IMR-90 (cell line): ENCODE measurements at regions not wholly inside any gene's neighbourhood (a gene's known extent, or its start where the extent isn't known, plus 50 kb on each side); places are given as distances from the start of the nearest gene placed in this dataset.
"Not testable (repeated sequence)": the region's sequence is repeated elsewhere in the genome, so short reads cannot be mapped to it uniquely, and the experiment has no call there.

ENCODE experiments used
- ATAC-seq: fragments of 200-7000 bp; cut with Tn5 transposase; 2 replicates; pipeline ENCODE4 v1.9.1; 2020; ENCODE audit warnings: low read depth, mild to moderate bottlenecking, moderate library complexity
- BruUV-seq: library from RNA; stranded (reverse); fragments of 400-500 nt; replicated peaks from 2 replicates; lab custom pipeline; 2021; lab: Mats Ljungman, UMichigan
- CTCF ChIA-PET: fragments of 300-600 bp; formaldehyde crosslinking; extraction: SDS; loops from one replicate; lab custom pipeline; 2021; ENCODE audit warnings: antibody characterized with exemption; lab: Yijun Ruan, JAX
- POLR2A ChIA-PET: fragments of 300-600 bp; sonication (Branson Sonifier 250); formaldehyde crosslinking; loops from one replicate; lab custom pipeline; 2022; ENCODE audit warnings: antibody characterized with exemption; ENCODE audit not compliant: unreplicated experiment; lab: Charles Lee
- DNase-seq: peaks from one replicate; pipeline ENCODE4 v3.0.0; 2013
- H2AFZ ChIP-seq: replicated peaks from 2 replicates; pipeline ENCODE3; 2013; ENCODE audit warnings: low read length, mild to moderate bottlenecking; ENCODE audit not compliant: poor library complexity
- H2AK5ac ChIP-seq: 2 replicates; pipeline ENCODE4 v1.6.1; 2013; ENCODE audit warnings: low read depth, low read length, inconsistent platforms
- H2AK9ac ChIP-seq: replicated peaks from 2 replicates; pipeline ENCODE3; 2013; ENCODE audit warnings: mild to moderate bottlenecking, low read depth, low read length, moderate library complexity; ENCODE audit not compliant: poor library complexity
- H2BK120ac ChIP-seq: 2 replicates; pipeline ENCODE4 v1.6.1; 2013; ENCODE audit warnings: low read depth, low read length, inconsistent platforms
- H2BK15ac ChIP-seq: 3 replicates; pipeline ENCODE4 v1.6.1; 2013; ENCODE audit warnings: low read depth, low read length, inconsistent platforms
- H2BK20ac ChIP-seq: 2 replicates; pipeline ENCODE4 v1.6.1; 2013; ENCODE audit warnings: low read depth, mild to moderate bottlenecking, inconsistent platforms, low read length, moderate library complexity
- H2BK5ac ChIP-seq: 2 replicates; pipeline ENCODE4 v1.6.1; 2013; ENCODE audit warnings: mild to moderate bottlenecking, low read depth, low read length, inconsistent platforms; ENCODE audit not compliant: poor library complexity, severe bottlenecking
- H3K14ac ChIP-seq: replicated peaks from 2 replicates; pipeline ENCODE4 v1.6.1; 2013; ENCODE audit warnings: low read depth, low read length, inconsistent platforms
- H3K18ac ChIP-seq: 2 replicates; pipeline ENCODE4 v1.6.1; 2013; ENCODE audit warnings: low read depth, low read length, control low read depth
- H3K23ac ChIP-seq: 2 replicates; pipeline ENCODE4 v1.6.1; 2013; ENCODE audit warnings: low read depth, low read length, inconsistent platforms
- H3K27ac ChIP-seq: 2 replicates; pipeline ENCODE4 v1.5.1; 2013; ENCODE audit warnings: mild to moderate bottlenecking, control low read depth, low read length; ENCODE audit not compliant: insufficient read depth
- H3K27me3 ChIP-seq: 2 replicates; pipeline ENCODE4 v1.6.1; 2013; ENCODE audit warnings: low read length; ENCODE audit not compliant: control insufficient read depth, insufficient read depth
- H3K36me3 ChIP-seq: 2 replicates; pipeline ENCODE4 v1.6.1; 2013; ENCODE audit warnings: low read length, mixed read lengths; ENCODE audit not compliant: control insufficient read depth, insufficient read depth
- H3K4ac ChIP-seq: 2 replicates; pipeline ENCODE4 v1.6.1; 2013; ENCODE audit warnings: low read depth, low read length, inconsistent platforms
- H3K4me1 ChIP-seq: 2 replicates; pipeline ENCODE4 v1.6.1; 2013; ENCODE audit warnings: low read length, mixed read lengths; ENCODE audit not compliant: control insufficient read depth, insufficient read depth
- H3K4me2 ChIP-seq: 2 replicates; pipeline ENCODE4 v1.6.1; 2013; ENCODE audit warnings: low read depth, mild to moderate bottlenecking, control low read depth, low read length, moderate library complexity
- H3K4me3 ChIP-seq: 2 replicates; pipeline ENCODE4 v1.5.1; 2013; ENCODE audit warnings: low read depth, mild to moderate bottlenecking, control low read depth, low read length, moderate library complexity; ENCODE audit not compliant: insufficient read depth
- H3K56ac ChIP-seq: 2 replicates; pipeline ENCODE4 v1.6.1; 2013; ENCODE audit warnings: low read length, inconsistent platforms; ENCODE audit not compliant: insufficient read depth; ENCODE audit errors: extremely low read depth
- H3K79me1 ChIP-seq, 2 experiments: 2 replicates each; pipeline ENCODE4 v1.6.1; 2013; ENCODE audit warnings: low read length in 2 of 2, inconsistent platforms in 1 of 2, low read depth in 1 of 2
- H3K9ac ChIP-seq: 2 replicates; pipeline ENCODE4 v1.6.1; 2013; ENCODE audit warnings: low read depth, low read length, control low read depth
- H3K9me1 ChIP-seq: 2 replicates; pipeline ENCODE4 v1.6.1; 2013; ENCODE audit warnings: low read length, inconsistent platforms; ENCODE audit not compliant: insufficient read depth
- H3K9me3 ChIP-seq: 2 replicates; pipeline ENCODE4 v1.6.1; 2013; ENCODE audit warnings: low read length; ENCODE audit not compliant: control insufficient read depth, insufficient read depth
- H4K20me1 ChIP-seq: 2 replicates; pipeline ENCODE4 v1.6.1; 2013; ENCODE audit warnings: low read length, inconsistent platforms; ENCODE audit not compliant: insufficient read depth
- H4K5ac ChIP-seq: 2 replicates; pipeline ENCODE4 v1.6.1; 2013; ENCODE audit warnings: mild to moderate bottlenecking, low read depth, low read length, control low read depth
- H4K8ac ChIP-seq, 2 experiments: 2 replicates each; pipeline ENCODE4 v1.6.1; 2013; ENCODE audit warnings: low read depth in 2 of 2, low read length in 2 of 2, control low read depth in 1 of 2, inconsistent platforms in 1 of 2
- H4K91ac ChIP-seq: 2 replicates; pipeline ENCODE4 v1.6.1; 2013; ENCODE audit warnings: low read depth, low read length, inconsistent platforms; ENCODE audit not compliant: insufficient read depth
- WGBS, 2 experiments: methylation state at CpG; one replicate each; pipeline versions ENCODE4 v1.1.5 to v1.1.7; 2013; ENCODE audit warnings: missing lambda C conversion rate in 2 of 2; ENCODE audit not compliant: insufficient read length in 1 of 2; ENCODE audit errors: extremely low coverage in 2 of 2; 5-methylcytosine and 5-hydroxymethylcytosine counted together
- dilution Hi-C: fragments of 300-500 bp; cut with HindIII; formaldehyde crosslinking; loops from one replicate; pipeline ENCODE4 v1.14.3; 2018; ENCODE audit warnings: low sequenced_read_pairs; ENCODE audit not compliant: unreplicated experiment
- in situ Hi-C: fragments of 300-500 bp; cut with MboI; formaldehyde crosslinking; loops from 3 replicates; pipeline ENCODE4 v1.14.3; 2019; ENCODE audit warnings: low sequenced_read_pairs, inconsistent platforms, mixed read lengths
- intact Hi-C: fragments of 100-400 bp; cut with micrococcal nuclease; formaldehyde crosslinking; loops from 2 replicates; pipeline ENCODE4 v1.10.0; 2022

DNA sequence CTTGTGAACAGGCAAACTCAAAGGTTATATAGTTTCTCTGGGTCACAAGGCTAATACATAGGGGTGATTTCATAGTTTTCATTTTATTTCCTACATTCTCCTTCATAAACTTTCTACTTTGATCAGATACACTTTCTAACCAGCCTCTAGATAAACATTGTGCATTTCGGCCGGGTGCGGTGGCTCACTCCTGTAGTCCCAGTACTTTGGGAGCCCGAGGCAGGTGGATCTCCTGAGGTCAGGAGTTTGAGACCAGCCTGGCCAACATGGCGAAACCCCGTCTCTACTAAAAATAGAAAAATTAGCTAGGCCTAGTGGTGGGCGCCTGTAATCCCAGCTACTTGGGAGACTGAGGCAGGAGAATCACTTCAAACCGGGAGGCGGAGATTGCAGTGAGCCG is 502.6 kb upstream of the CNTNAP5 start:
- H2BK120ac ChIP-seq, H2AK5ac ChIP-seq, H3K4me1 ChIP-seq, dilution Hi-C loops, H4K8ac ChIP-seq, H3K79me1 ChIP-seq, H3K36me3 ChIP-seq, H2AK9ac ChIP-seq, H3K23ac ChIP-seq, H4K20me1 ChIP-seq, DNase-seq, H2AFZ ChIP-seq, H3K56ac ChIP-seq, H3K9ac ChIP-seq, ATAC-seq, H4K91ac ChIP-seq, H3K4me3 ChIP-seq, H2BK20ac ChIP-seq, H3K14ac ChIP-seq, intact Hi-C loops, POLR2A ChIA-PET, H4K5ac ChIP-seq, H3K27me3 ChIP-seq, H2BK5ac ChIP-seq, H3K4ac ChIP-seq, H3K9me3 ChIP-seq, H3K9me1 ChIP-seq, CTCF ChIA-PET, in situ Hi-C loops, H3K4me2 ChIP-seq, H3K18ac ChIP-seq, BruUV-seq, H2BK15ac ChIP-seq, H3K27ac ChIP-seq: not testable (repeated sequence)
- WGBS, 2 experiments = no CpG with 5 or more reads among the region's 10 CpGs
